Heart left ventricle (tissue), 16 donors: ENCODE measurements at regions not wholly inside any gene's neighbourhood (a gene's known extent, or its start where the extent isn't known, plus 50 kb on each side); places are given as distances from the start of the nearest gene placed in this dataset.

Source experiments
- ATAC-seq, 4 donors: fragments of 200-7000 bp; cut with Tn5 transposase; one replicate each; pipeline ENCODE4 v1.9.1; 2020 to 2022; ENCODE audit warnings: moderate library complexity in 4 of 4, mild to moderate bottlenecking in 3 of 4, moderate number of reproducible peaks in 1 of 4
- DNase-seq, 5 donors: peaks; one replicate each; pipeline ENCODE4 v3.0.0-alpha.2; 2020
- H3K27ac ChIP-seq, 12 donors: fragments of 200-600 bp; sonication (generic) in 4 of 12; one replicate each; pipeline versions ENCODE4 v1.5.0 to v1.8.0; 2016 to 2022; ENCODE audit warnings: mild to moderate bottlenecking in 2 of 12
- H3K27me3 ChIP-seq, 9 donors: fragments of 200-600 bp; sonication (generic) in 2 of 9; one replicate each; pipeline versions ENCODE4 v1.5.1 to v1.8.0; 2016 to 2022; ENCODE audit warnings: mild to moderate bottlenecking in 3 of 9
- H3K36me3 ChIP-seq, 9 donors: fragments of 200-600 bp; sonication (generic) in 2 of 9; one replicate each; pipeline versions ENCODE4 v1.5.0 to v1.8.0; 2018 to 2022; ENCODE audit warnings: mild to moderate bottlenecking in 2 of 9
- H3K4me1 ChIP-seq, 12 donors: fragments of 200-600 bp; sonication (generic) in 4 of 12; one replicate each; pipeline versions ENCODE4 v1.5.0 to v1.8.0; 2016 to 2022; ENCODE audit warnings: mild to moderate bottlenecking in 3 of 12
- H3K4me3 ChIP-seq, 12 donors: fragments of 200-600 bp; sonication (generic) in 4 of 12; one replicate each; pipeline versions ENCODE4 v1.5.0 to v1.8.0; 2017 to 2022; ENCODE audit warnings: mild to moderate bottlenecking in 9 of 12, moderate library complexity in 4 of 12
- H3K9me3 ChIP-seq, 12 donors: fragments of 200-600 bp; sonication (generic) in 4 of 12; one replicate each; pipeline versions ENCODE4 v1.5.0 to v1.8.0; 2016 to 2022; ENCODE audit warnings: mild to moderate bottlenecking in 1 of 12
- POLR2A ChIP-seq, 2 donors: fragments of 450-650 bp; IDR thresholded peaks; one replicate each; pipeline ENCODE4 v1.6.1; 2017; ENCODE audit warnings: antibody characterized with exemption in 2 of 2, mild to moderate bottlenecking in 2 of 2, moderate library complexity in 2 of 2
- WGBS, 4 donors: extraction: QIAGEN DNeasy Blood & Tissue Kit in 2 of 4; methylation state at CpG; one replicate each; pipeline versions ENCODE4 v1.1.5 to v1.1.7; 2013 to 2018; 5-methylcytosine and 5-hydroxymethylcytosine counted together
- intact Hi-C, 10 donors: fragments of 100-400 bp; cut with DNase I; formaldehyde crosslinking; loops; one replicate each; pipeline versions ENCODE4 v1.11.1 to v1.14.2; 2022
- TF ChIP-seq, protein P1 (sequence below), 12 donors: fragments of 200-600 bp; sonication (generic) in 4 of 12; IDR thresholded peaks; one replicate each; pipeline versions ENCODE4 v1.5.0 to v1.8.0; 2018 to 2022; ENCODE audit warnings: antibody characterized with exemption in 12 of 12, mild to moderate bottlenecking in 5 of 12
- donor health status: ischemic (EF 13 %, LVEDD 7.1; RV severe dilation, severe dysfunction).
- donor health status: healthy with polysubstance abuse.
- donor health status: DM: no; HTN: yes; CAD: no.
- donor health status: DM: no; HTN: no; CAD: no.
- donor health status: ischemic (EF 25% LVEDD 6.9; RV normal size, moderate dysfunction).
- donor health status: ischemic (EF 25% LVEDD 5.7; RV mildly dilated, moderate dysfunction).
- donor health status: healthy.
- donor health status: DM: yes; HTN: yes; CAD: no.
- donor health status: ischemic (EF 35%, LVEDD 5.7; RV mildly dilated, moderate dysfunction).
- donor health status: nonischemic (EF 11% LVEDD 7.7; RV severe dilation, severe dysfunction).
- donor health status: DM: yes; HTN: yes; CAD: no.
- donor health status: PGD.
- donor health status: ischemic (EF 29% LVEDD 5.4; RV normal size, mild dysfunction).
- donor health status: nonischemic (EF 23%, LVEDD 6.1; RV moderate dilation, normal function).

DNA sequence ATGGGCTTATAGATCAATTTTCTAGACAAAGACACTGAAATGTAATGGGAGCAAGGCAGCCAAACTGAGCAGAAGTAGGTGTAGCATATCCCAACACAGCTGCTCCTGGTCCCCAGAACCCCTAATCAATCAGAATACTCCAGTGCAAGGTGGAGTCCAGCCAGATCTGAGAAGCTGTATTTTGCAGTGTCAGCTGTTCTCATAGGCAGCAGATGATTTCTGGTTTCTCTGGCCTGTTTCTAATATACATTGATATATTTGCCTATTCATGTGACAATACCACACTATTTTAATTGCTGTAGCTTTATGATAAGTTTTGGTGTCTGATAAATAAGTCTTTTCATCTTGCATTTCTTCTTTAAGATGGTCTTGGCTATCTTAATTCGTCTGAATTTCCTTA lies 117.4 kb upstream of the STARD3NL start:
- TF ChIP-seq, protein P1, sequence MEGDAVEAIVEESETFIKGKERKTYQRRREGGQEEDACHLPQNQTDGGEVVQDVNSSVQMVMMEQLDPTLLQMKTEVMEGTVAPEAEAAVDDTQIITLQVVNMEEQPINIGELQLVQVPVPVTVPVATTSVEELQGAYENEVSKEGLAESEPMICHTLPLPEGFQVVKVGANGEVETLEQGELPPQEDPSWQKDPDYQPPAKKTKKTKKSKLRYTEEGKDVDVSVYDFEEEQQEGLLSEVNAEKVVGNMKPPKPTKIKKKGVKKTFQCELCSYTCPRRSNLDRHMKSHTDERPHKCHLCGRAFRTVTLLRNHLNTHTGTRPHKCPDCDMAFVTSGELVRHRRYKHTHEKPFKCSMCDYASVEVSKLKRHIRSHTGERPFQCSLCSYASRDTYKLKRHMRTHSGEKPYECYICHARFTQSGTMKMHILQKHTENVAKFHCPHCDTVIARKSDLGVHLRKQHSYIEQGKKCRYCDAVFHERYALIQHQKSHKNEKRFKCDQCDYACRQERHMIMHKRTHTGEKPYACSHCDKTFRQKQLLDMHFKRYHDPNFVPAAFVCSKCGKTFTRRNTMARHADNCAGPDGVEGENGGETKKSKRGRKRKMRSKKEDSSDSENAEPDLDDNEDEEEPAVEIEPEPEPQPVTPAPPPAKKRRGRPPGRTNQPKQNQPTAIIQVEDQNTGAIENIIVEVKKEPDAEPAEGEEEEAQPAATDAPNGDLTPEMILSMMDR (IDR thresholded peaks at IDR 0.05), result no peak
- no peak for TF ChIP-seq POLR2A (IDR thresholded peaks at IDR 0.05)
- 75 to 83% (median 77%) methylated on average over 1 of the region's 1 CpG for WGBS, 4 donors
- Histone ChIP-seq H3K27ac (no peak overlapping the region), H3K4me1 (no peaks in the 10 kb centered on the region), H3K9me3 (no peaks in the 10 kb centered on the region), H3K4me3 (no peak overlapping the region), H3K27me3 (no peaks in the 10 kb centered on the region), H3K36me3 (no peaks in the 10 kb centered on the region)
- intact Hi-C loops, result no loop called here
- DNase-seq (no peak), ATAC-seq (no peak)

DNA sequence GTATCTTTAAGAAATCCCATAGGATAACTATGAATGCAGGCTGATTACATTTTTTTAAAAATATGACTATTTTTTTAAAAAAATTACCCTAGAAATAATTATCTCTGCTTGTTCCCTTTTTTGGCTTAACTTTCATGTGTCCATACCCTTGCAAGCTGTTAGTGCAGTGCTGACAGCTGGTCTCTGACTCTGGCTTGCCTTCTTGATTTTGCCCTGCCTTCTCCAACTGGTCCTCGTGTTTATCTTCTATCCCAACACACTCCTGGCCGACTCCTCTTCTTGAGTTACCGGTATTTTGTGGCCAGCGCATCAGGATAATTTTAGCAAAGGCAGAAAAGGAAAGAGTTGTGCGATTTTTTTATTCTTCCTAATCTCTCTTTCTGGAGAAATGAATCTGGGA lies 111.7 kb upstream of the STARD3NL start:
- H3K36me3 ChIP-seq, result no peaks in the 10 kb centered on the region
- ATAC-seq, result no peak
- no peak overlapping the region for H3K4me3 ChIP-seq
- no peaks in the 10 kb centered on the region for H3K9me3 ChIP-seq
- H3K27me3 ChIP-seq, result no peaks in the 10 kb centered on the region
- WGBS, 4 donors, result 30 to 37% (median 36%) methylated on average over 5 of the region's 5 CpGs
- DNase-seq, result no peak
- H3K27ac ChIP-seq, result no peak overlapping the region
- intact Hi-C loops, result no loop called here
- H3K4me1 ChIP-seq, result peaks cover 0 to 10% (median 0%) of the 10 kb centered on the region in 12 donors
- TF ChIP-seq, protein P1 (IDR thresholded peaks at IDR 0.05), result no peak
- no peak for TF ChIP-seq POLR2A (IDR thresholded peaks at IDR 0.05)

DNA sequence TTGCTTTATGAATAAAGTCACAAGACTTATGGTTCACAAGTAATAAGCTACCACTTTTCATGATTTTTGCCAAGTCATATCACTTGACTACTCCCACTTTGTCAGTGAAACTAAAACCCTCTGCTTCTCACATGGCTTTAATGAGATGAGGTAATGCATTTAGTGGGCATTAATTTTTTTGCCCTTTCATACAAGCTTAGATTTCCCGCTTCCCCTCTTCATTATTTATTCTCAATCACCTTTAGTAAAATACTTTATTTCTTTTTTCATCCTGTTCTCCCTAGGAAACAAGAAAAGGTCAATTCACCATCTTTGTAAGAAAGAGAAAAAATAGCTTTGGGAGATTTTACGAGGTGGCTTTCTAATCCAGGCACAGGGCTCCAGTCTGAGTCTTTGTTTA lies 109.6 kb upstream of the STARD3NL start:
- no peak for ATAC-seq
- no peak for DNase-seq
- intact Hi-C loops, result no loop called here
- Histone ChIP-seq H3K9me3 (no peaks in the 10 kb centered on the region), H3K27me3 (no peaks in the 10 kb centered on the region), H3K4me3 (no peak overlapping the region), H3K36me3 (no peaks in the 10 kb centered on the region), H3K4me1 (peaks cover 0 to 10% (median 0%) of the 10 kb centered on the region in 12 donors), H3K27ac (no peak overlapping the region)
- TF ChIP-seq, protein P1 (IDR thresholded peaks at IDR 0.05), result no peak
- TF ChIP-seq POLR2A (IDR thresholded peaks at IDR 0.05), result no peak
- WGBS, 4 donors, result 78 to 89% (median 85%) methylated on average over 2 of the region's 2 CpGs

DNA sequence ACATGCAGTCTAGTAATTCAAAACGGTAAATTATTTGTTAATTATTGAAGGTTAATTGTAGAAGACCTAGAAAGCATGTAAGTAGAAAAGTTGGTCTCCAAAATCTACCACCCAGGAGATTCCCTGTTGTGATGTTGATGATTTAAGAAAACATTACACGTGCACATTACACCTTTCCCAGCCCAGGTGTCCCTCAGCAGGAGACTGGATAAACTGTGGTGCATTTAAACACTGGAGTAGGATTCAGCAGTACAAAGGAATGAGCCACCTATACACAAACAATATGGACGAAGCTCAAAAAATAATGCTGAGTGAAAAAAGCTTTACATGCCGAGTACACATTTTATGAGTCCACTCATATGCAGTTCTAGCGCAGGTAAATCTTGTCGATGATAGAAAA lies 109.0 kb upstream of the STARD3NL start:
- Histone ChIP-seq H3K9me3 (no peaks in the 10 kb centered on the region), H3K27ac (no peak overlapping the region), H3K4me3 (no peak overlapping the region), H3K27me3 (no peaks in the 10 kb centered on the region), H3K4me1 (peaks cover 0 to 10% (median 0%) of the 10 kb centered on the region in 12 donors), H3K36me3 (no peaks in the 10 kb centered on the region)
- no peak for ATAC-seq
- intact Hi-C loops, result no loop called here
- no peak for DNase-seq
- TF ChIP-seq POLR2A (IDR thresholded peaks at IDR 0.05), result no peak
- TF ChIP-seq, protein P1 (IDR thresholded peaks at IDR 0.05), result no peak
- 81 to 86% (median 82%) methylated on average over 6 of the region's 6 CpGs for WGBS, 4 donors
